DOHH2 (cell line): ENCODE measurements at regions not wholly inside any gene's neighbourhood (a gene's known extent, or its start where the extent isn't known, plus 50 kb on each side); places are given as distances from the start of the nearest gene placed in this dataset.

Experiments used
- H3F3A ChIP-seq: fragments of 200-600 bp; sonication (generic), shearing (Covaris generic); 2 replicates; pipeline ENCODE4 v1.6.0; 2016; ENCODE audit warnings: antibody characterized with exemption, mild to moderate bottlenecking; ENCODE audit not compliant: control insufficient read depth, insufficient read depth
- H3K27ac ChIP-seq: fragments of 200-600 bp; sonication (generic); 2 replicates; pipeline ENCODE4 v1.5.1; 2014; ENCODE audit warnings: low read depth, mild to moderate bottlenecking, low read length, moderate library complexity
- H3K27me3 ChIP-seq: fragments of 200-600 bp; sonication (generic); 2 replicates; pipeline ENCODE4 v1.6.1; 2014; ENCODE audit warnings: mild to moderate bottlenecking, low read length, mixed read lengths; ENCODE audit not compliant: control insufficient read depth
- H3K36me3 ChIP-seq: fragments of 200-600 bp; sonication (generic); 2 replicates; pipeline ENCODE4 v1.6.1; 2014; ENCODE audit warnings: mild to moderate bottlenecking, low read length, moderate library complexity, mixed read lengths; ENCODE audit not compliant: control insufficient read depth
- H3K4me1 ChIP-seq: fragments of 200-600 bp; sonication (generic); 2 replicates; pipeline ENCODE4 v1.6.1; 2014; ENCODE audit warnings: mild to moderate bottlenecking, low read length, mixed read lengths; ENCODE audit not compliant: control insufficient read depth
- H3K4me2 ChIP-seq: fragments of 200-600 bp; sonication (generic); 2 replicates; pipeline ENCODE4 v1.6.0; 2014; ENCODE audit warnings: mild to moderate bottlenecking, low read length, moderate library complexity
- H3K4me3 ChIP-seq: fragments of 200-600 bp; sonication (generic); 2 replicates; pipeline ENCODE4 v1.5.1; 2014; ENCODE audit warnings: mild to moderate bottlenecking, low read length, mixed read lengths
- H3K79me2 ChIP-seq: fragments of 200-600 bp; sonication (generic); 2 replicates; pipeline ENCODE4 v1.6.1; 2014; ENCODE audit warnings: mild to moderate bottlenecking, low read length, mixed read lengths; ENCODE audit not compliant: control insufficient read depth
- H3K9me2 ChIP-seq: fragments of 200-600 bp; sonication (generic); replicated peaks from 2 replicates; pipeline ENCODE4 v1.6.1; 2014; ENCODE audit warnings: mild to moderate bottlenecking, low read length, mixed read lengths; ENCODE audit not compliant: control insufficient read depth
- H3K9me3 ChIP-seq: fragments of 200-600 bp; sonication (generic); 2 replicates; pipeline ENCODE4 v1.6.1; 2014; ENCODE audit warnings: antibody characterized with exemption, low read length, mixed read lengths; ENCODE audit not compliant: control insufficient read depth, insufficient read depth
- H4K20me1 ChIP-seq: fragments of 200-600 bp; sonication (generic); 2 replicates; pipeline ENCODE4 v1.6.0; 2014; ENCODE audit warnings: low read depth, mild to moderate bottlenecking, antibody characterized with exemption, low read length, moderate library complexity; ENCODE audit not compliant: control insufficient read depth, insufficient read depth
- EZH2phosphoT487 ChIP-seq: fragments of 200-600 bp; sonication (generic); IDR thresholded peaks from 2 replicates; pipeline ENCODE4 v1.6.1; 2017; ENCODE audit warnings: borderline replicate concordance, mild to moderate bottlenecking, antibody characterized with exemption, low read length, moderate library complexity, mixed read lengths
- TF ChIP-seq, protein P1 (sequence below): fragments of 200-600 bp; sonication (generic); IDR thresholded peaks from one replicate; pipeline ENCODE4 v1.5.1; 2014; ENCODE audit warnings: antibody characterized with exemption, mild to moderate bottlenecking, low read depth, low read length; ENCODE audit not compliant: poor library complexity, severe bottlenecking

- Histone ChIP-seq H3K9me3 (no peaks in the 10 kb centered on the region), H3K9me2 (no peaks in the 10 kb centered on the region), H3F3A (no peaks in the 10 kb centered on the region), H3K27me3 (no peaks in the 10 kb centered on the region), H3K36me3 (no peaks in the 10 kb centered on the region), H3K27ac (no peak overlapping the region), H3K4me3 (no peak overlapping the region), H4K20me1 (no peaks in the 10 kb centered on the region), H3K79me2 (no peaks in the 10 kb centered on the region), H3K4me1 (no peaks in the 10 kb centered on the region), H3K4me2 (no peak overlapping the region)
- TF ChIP-seq, protein P1, sequence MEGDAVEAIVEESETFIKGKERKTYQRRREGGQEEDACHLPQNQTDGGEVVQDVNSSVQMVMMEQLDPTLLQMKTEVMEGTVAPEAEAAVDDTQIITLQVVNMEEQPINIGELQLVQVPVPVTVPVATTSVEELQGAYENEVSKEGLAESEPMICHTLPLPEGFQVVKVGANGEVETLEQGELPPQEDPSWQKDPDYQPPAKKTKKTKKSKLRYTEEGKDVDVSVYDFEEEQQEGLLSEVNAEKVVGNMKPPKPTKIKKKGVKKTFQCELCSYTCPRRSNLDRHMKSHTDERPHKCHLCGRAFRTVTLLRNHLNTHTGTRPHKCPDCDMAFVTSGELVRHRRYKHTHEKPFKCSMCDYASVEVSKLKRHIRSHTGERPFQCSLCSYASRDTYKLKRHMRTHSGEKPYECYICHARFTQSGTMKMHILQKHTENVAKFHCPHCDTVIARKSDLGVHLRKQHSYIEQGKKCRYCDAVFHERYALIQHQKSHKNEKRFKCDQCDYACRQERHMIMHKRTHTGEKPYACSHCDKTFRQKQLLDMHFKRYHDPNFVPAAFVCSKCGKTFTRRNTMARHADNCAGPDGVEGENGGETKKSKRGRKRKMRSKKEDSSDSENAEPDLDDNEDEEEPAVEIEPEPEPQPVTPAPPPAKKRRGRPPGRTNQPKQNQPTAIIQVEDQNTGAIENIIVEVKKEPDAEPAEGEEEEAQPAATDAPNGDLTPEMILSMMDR = no peak
- TF ChIP-seq EZH2phosphoT487 = no peak
Observed at GRCh38 chr20:24273251-24273650, 196.2 kb upstream of the SYNDIG1 start.

GRCh38 chr20:24261351-24261750, 208.1 kb upstream of the SYNDIG1 start:
- Histone ChIP-seq H3K27me3 (no peaks in the 10 kb centered on the region), H4K20me1 (no peaks in the 10 kb centered on the region), H3K4me3 (no peak overlapping the region), H3K9me3 (no peaks in the 10 kb centered on the region), H3K4me2 (no peak overlapping the region), H3K27ac (no peak overlapping the region), H3K79me2 (no peaks in the 10 kb centered on the region), H3K36me3 (no peaks in the 10 kb centered on the region), H3K9me2 (no peaks in the 10 kb centered on the region), H3K4me1 (no peaks in the 10 kb centered on the region), H3F3A (no peaks in the 10 kb centered on the region)
- no peak for TF ChIP-seq EZH2phosphoT487
- TF ChIP-seq, protein P1 = no peak

DNA sequence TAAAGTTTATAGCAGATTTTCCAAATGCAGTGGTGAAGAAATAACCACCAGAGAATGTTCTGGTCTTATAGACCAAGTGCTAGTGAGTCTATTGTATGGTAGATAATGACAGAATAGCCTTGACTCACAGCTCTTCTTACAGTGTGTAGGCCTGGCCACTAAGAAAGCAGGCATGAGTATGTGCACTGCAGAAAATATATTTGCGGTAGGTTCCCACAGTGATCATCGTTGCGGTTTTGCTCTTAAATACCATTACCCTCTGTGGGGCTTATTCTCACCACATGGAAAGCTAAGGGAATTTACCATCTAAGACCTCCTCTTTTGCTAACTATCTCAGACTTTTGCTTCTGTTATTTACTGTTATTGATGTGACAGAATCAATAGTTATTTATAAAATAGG, 212.3 kb upstream of the SYNDIG1 start:
- Histone ChIP-seq H3K4me1 (no peaks in the 10 kb centered on the region), H3K9me2 (no peaks in the 10 kb centered on the region), H3K4me2 (no peak overlapping the region), H3K27me3 (no peaks in the 10 kb centered on the region), H3K4me3 (no peak overlapping the region), H4K20me1 (no peaks in the 10 kb centered on the region), H3K36me3 (no peaks in the 10 kb centered on the region), H3F3A (no peaks in the 10 kb centered on the region), H3K9me3 (no peaks in the 10 kb centered on the region), H3K27ac (no peak overlapping the region), H3K79me2 (no peaks in the 10 kb centered on the region)
- TF ChIP-seq, protein P1 = no peak
- no peak for TF ChIP-seq EZH2phosphoT487

DNA sequence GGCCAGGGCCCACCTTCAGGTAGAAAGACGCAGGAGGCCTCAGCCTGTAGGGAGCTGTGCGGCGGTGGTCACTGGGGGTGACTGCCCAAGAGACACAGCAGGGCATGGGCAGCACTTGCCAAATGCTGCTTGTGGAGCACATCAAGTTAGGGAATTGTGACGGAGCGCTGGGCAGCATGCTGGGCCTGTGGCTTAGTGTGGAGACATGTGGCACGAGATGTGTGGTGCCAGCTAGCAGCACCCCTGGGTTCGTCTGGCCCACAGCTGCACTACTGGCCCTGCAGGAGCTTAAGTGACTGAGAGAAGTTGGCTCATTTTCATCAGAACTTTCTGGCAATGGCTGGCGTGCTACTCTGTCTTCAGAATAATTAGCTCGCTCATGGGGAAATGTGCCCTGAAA, 213.1 kb upstream of the SYNDIG1 start:
- H3K36me3 ChIP-seq = no peaks in the 10 kb centered on the region

More for the DNA sequence above, 213.1 kb upstream of the SYNDIG1 start:
- Histone ChIP-seq H3K4me1 (no peaks in the 10 kb centered on the region), H3K9me3 (no peaks in the 10 kb centered on the region), H3K9me2 (no peaks in the 10 kb centered on the region), H3K27ac (no peak overlapping the region), H3K4me2 (no peak overlapping the region), H4K20me1 (no peaks in the 10 kb centered on the region), H3K79me2 (no peaks in the 10 kb centered on the region), H3K4me3 (no peak overlapping the region), H3F3A (no peaks in the 10 kb centered on the region), H3K27me3 (no peaks in the 10 kb centered on the region)
- no peak for TF ChIP-seq EZH2phosphoT487
- TF ChIP-seq, protein P1 = no peak
